Left renal pelvis (tissue), 4 donors: ENCODE measurements at regions not wholly inside any gene's neighbourhood (a gene's known extent, or its start where the extent isn't known, plus 50 kb on each side); places are given as distances from the start of the nearest gene placed in this dataset.

Experiments
- DNase-seq, 4 donors: peaks; one replicate each; pipeline ENCODE4 v3.0.0-alpha.2; 2013; ENCODE audit warnings: low read depth in 4 of 4, low spot score in 3 of 4

GRCh38 chr17:77875051-77875780 lies 83.3 kb upstream of the TNRC6C start:
- no peak for DNase-seq

DNA sequence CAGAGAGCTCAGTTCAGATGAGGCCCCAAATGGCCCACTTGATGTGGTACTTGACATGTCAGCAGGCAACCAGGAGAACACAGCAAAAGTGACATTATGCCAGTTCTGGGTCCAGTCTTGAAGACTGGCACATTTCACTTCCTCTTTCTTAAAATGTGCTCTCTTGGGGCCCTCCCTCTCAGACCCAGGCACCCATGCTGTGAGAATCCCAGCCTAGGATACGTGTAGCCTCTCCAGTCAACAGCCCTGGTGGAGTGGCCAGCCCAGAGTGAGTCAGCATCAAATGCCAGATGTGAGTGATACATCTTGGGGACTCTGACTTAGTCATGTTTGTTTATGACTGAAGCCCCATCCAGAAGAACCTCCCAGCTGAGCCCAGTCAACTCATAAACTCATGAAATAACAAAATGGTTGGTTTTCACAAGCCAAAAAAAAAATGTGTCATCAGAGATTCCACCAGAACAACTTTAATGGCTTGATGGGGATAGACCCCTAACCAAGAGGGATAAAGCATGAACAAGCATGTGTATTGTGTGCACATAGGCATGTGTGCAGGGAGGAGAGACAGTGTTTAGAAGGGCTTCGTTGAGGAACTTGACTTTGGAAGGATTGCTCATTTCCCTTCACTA lies 82.5 kb upstream of the TNRC6C start:
- no peak for DNase-seq

DNA sequence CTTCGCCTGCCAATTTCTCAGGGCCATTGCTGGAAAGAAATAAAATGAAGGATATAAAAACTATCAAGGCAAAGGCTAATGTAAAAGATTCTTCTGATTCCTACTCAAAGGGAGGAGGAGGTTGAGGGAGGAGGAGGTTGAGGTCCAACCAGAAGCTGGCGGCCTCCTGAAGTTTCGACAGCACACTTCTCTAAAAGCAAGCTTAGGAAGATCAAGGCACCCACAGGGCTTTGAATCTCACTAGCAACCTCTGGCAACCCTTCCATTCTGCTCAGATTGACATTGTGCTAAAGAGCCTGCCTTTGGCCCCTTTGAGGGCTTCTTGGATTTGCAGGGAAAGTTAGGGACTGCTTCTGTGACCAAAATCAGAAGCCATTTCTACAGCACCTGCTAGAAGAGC lies 81.5 kb upstream of the TNRC6C start:
- DNase-seq: no peak

DNA sequence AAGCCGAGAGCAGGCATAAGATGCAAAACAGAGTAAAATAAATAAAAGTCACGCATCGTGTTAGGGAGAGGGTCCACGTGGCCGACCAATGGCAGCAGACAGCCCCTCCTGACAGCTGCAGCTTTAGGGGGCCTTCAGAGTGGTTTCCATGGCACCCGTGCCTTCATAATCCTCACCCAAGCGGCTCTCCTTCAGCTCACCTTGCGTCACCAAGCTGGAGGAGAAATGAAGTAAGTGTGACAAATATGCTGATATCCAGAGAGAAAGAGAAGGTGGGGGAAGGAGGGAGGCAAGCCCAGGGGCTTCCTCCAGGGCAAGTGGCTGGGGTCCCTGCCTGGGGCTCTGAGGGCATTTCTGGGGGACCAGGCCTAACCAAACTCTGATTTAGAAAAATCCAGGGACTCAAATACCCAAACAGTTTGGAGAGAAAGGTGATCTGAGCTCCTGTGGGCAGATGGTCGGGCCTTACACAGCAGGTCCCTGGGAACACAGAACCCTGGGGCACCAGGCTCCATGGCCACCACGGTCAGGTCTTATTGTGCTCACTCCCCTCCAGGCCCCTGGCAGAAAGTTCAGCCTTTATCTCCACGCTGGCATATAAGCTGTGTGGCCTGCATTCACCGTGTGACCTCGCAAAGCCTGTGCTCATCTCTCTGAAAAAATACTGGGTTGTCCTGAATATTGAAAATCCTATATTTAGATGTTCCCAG lies 80.7 kb upstream of the TNRC6C start:
- no peak for DNase-seq

- no peak for DNase-seq
Observed at GRCh38 chr17:77879226-77879895, 79.1 kb upstream of the TNRC6C start.

DNA sequence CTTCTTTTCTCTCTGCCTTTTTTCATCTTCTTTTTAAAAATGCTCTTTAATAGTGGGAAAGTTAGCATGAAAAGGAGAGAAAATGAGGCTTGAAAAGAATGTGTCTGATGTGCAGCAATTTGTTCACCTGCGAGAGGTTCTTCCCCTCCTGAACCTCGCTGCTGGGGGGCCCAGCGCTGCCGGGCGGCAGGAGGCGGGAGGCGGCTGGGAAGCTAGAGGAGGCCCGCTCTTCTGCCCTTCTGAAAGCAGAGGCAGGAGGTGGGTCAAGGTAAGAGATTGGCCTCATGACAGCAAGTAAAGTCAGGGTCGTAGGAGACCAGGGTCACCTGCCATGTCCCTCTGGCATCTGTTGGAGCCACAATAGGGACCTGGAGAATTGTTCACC lies 78.6 kb upstream of the TNRC6C start:
- no peak for DNase-seq

- no peak for DNase-seq
Observed at GRCh38 chr17:77880711-77881450, 77.6 kb upstream of the TNRC6C start.

DNA sequence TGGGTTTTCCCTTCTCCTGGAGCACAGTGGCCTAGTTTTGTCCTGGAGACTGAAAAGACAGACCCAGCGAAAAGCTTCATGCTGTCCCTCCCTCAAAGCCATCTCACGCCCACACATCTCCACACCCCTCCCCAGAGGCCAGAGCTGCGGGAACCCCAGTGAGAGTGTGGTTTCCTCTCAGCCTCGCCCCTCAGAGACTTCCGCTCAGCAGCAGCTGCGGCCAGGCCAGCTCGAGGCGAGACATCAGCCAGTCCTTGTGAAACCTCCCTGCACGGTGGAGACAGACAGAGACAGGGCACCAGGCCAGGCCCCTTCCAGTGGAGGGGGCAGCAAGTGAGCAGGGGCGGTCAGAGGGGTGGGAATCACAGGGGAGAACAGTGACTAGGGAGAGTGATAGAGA lies 77.0 kb upstream of the TNRC6C start:
- no peak for DNase-seq

GRCh38 chr17:77882040-77882439 lies 76.5 kb upstream of the TNRC6C start:
- DNase-seq: no peak

GRCh38 chr17:77882481-77883212 lies 75.9 kb upstream of the TNRC6C start:
- no peak for DNase-seq

DNA sequence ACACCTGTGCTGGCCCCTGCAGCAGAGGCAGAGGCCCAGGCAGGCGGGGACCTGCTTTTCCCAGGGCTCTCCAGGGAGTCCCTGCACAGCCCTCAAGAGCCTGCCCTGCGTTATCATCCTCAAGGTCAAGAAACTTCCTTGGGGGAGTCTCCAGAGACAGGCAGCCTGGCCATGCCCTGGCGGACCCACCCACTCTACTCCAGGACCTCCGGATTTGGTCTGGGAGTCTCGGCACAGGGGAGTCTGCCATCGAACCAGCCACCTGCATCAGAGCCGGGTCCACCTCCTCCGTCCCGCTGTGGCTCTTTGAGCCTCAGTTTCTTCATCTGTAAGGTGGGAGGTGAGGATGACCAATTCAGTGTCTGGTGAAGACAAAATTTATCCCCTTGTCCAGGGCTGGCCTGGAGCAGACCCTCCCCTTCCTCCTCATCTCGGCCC lies 75.3 kb upstream of the TNRC6C start:
- no peak for DNase-seq

DNA sequence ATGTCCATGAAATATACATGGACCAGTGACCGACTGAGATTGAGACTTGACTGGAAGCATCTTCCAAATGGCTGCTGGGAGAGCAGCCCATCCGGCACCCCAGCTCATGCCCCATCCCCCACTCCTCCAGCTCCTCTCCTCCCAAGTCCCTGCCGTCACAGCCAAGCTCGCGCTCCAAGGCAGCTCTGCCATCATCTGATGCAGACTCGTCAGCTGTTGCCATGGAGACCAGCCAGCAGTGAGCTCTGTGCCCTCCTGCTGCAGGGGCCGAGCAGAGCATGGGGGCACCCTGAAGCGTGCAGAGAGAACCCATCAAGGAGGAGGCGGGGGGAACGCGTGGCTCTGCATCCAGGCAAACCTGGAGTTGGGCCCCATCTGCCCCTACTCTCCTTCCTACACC lies 74.5 kb upstream of the TNRC6C start:
- no peak for DNase-seq

DNA sequence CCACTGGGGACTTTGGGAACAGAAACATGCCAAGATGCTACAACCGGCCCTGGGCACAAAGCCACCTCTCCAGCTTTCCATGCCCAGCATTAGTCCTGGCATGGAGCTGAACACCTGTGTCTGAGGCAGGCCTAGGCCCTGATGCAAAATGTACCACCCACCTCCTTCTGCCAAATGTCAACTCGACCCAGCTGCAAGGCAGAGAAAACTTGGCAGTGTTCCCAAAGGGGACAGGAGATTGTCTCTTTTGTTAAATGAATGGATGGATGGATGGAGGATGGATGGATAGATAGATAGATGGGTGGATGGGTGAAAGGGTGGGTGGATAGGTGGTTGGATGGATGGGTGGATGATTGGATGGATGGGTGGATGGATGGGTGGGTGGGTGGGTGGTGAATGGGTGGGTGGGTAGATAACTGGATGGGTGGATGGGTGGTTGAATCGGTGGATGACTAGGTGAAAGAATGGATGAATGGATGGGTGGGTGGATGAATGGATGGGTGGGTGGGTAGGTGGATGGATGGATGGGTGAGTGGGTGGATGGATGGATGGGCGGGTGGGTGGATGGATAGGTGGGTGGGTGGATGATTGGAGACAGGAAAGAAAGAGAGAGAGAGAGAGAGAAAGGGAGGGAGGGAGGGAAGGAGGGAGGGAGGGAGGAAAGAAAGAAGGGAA lies 73.4 kb upstream of the TNRC6C start:
- no peak for DNase-seq

- no peak for DNase-seq
Observed at GRCh38 chr17:77885678-77886386, 72.7 kb upstream of the TNRC6C start.

DNA sequence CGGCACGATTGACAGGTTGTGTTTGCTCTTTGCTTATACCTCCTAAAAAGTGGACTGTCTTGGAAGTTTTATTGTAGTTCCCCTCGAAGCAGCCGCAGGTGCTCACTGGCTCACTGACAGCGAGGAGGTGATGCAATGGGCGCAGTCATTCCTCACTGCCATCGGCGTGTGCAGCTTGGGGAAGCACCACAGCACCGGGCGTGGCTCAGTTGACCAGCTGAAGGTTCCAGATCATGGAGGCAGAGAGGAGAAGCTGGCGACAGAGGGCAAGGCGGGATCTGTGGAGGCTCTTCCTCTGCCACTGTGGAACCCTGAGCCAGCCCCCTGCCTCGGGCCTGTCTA lies 72.1 kb upstream of the TNRC6C start:
- no peak for DNase-seq

DNA sequence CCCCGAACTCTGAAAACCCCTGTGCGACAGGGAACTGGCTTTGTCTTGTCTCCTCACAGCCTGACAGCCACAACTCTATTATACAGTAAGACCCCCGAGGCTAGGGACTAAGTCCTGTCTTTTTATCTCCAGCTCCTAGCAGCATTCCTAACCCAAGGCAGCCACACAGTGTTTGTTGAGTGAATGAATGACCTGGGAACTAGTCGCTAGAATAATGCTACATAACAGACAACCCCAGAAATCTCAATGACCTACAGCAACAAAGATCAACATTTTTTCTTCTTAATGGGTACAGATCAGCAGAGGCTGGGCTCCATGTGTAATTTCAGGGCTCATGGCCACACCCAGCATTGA lies 71.4 kb upstream of the TNRC6C start:
- no peak for DNase-seq

DNA sequence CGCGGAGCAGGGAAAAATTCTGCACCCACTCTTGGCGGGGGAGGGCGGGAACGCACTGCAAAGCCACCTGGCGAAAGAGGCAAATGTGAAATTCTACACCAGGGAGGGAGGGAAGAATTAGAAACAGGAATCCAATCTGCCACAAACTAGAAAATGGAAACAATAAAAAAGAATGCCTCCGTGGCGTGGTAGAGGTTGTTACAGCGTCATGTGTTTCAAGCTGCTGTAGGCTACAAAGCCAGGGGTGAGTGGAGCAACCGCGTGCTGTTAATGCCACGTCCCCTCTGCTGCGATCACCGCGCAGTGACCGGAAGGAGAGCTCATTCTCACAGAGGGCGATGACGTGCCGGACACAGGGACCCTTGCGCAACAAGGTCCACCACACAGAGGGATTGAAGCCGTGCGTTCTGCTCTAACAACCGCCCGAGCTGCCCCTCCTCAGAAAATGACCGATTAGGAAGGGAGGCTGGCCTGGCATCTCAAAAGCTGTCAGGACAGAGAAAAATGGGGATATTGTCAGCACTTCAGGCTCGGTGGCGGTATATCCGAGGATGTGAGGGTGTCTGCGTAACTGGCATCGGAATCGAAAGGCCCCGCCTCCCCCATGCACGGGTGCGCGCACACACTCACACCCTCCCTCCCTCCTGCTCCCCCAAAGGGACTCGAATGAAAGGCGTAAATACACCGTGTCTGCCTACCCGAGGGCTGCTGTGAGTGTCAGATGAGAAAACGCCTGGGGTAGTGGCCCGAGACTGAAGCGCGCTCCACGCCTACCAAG lies 70.8 kb upstream of the TNRC6C start:
- DNase-seq: peak in 3 of 4 donors; percentile 58 to 66 (median 60)
